Thymus (tissue), 11 donors: ENCODE measurements at regions not wholly inside any gene's neighbourhood (a gene's known extent, or its start where the extent isn't known, plus 50 kb on each side); places are given as distances from the start of the nearest gene placed in this dataset.
A peak's percentile ranks its signal among the peaks of the same experiment; 100 is the strongest.

Source experiments
- DNase-seq, 9 donors: peaks; one replicate each; pipeline ENCODE4 v3.0.0-alpha.2; 2013; ENCODE audit warnings: low spot score in 9 of 9, low read depth in 6 of 9, missing footprints in 1 of 9
- H3K27ac ChIP-seq, 2 donors: one replicate each; pipeline ENCODE4 v1.5.1; 2013; ENCODE audit warnings: control low read depth in 1 of 2, low read depth in 1 of 2, low read length in 1 of 2, mild to moderate bottlenecking in 1 of 2, moderate library complexity in 1 of 2
- H3K27me3 ChIP-seq, 2 donors: one replicate each; pipeline ENCODE4 v1.5.1; 2013; ENCODE audit warnings: low read length in 1 of 2; ENCODE audit not compliant: control insufficient read depth in 2 of 2, insufficient read depth in 1 of 2
- H3K36me3 ChIP-seq, 2 donors: one replicate each; pipeline ENCODE4 v1.5.1; 2013; ENCODE audit warnings: low read length in 1 of 2, mild to moderate bottlenecking in 1 of 2, moderate library complexity in 1 of 2; ENCODE audit not compliant: control insufficient read depth in 2 of 2, insufficient read depth in 2 of 2
- H3K4me1 ChIP-seq, 2 donors: one replicate each; pipeline ENCODE4 v1.5.1; 2013; ENCODE audit warnings: low read length in 2 of 2; ENCODE audit not compliant: control insufficient read depth in 2 of 2, insufficient read depth in 2 of 2
- H3K4me3 ChIP-seq, 2 donors: one replicate each; pipeline ENCODE4 v1.5.1; 2013; ENCODE audit warnings: low read length in 2 of 2, control low read depth in 1 of 2, mild to moderate bottlenecking in 1 of 2
- H3K9me3 ChIP-seq, 2 donors: one replicate each; pipeline ENCODE4 v1.5.1; 2013; ENCODE audit warnings: low read length in 1 of 2, mild to moderate bottlenecking in 1 of 2; ENCODE audit not compliant: control insufficient read depth in 2 of 2, insufficient read depth in 1 of 2
- WGBS: extraction: QIAGEN DNeasy Blood & Tissue Kit; methylation state at CpG from one replicate; pipeline ENCODE4 v1.1.7; 2013; 5-methylcytosine and 5-hydroxymethylcytosine counted together
- donor health status: healthy.

DNA sequence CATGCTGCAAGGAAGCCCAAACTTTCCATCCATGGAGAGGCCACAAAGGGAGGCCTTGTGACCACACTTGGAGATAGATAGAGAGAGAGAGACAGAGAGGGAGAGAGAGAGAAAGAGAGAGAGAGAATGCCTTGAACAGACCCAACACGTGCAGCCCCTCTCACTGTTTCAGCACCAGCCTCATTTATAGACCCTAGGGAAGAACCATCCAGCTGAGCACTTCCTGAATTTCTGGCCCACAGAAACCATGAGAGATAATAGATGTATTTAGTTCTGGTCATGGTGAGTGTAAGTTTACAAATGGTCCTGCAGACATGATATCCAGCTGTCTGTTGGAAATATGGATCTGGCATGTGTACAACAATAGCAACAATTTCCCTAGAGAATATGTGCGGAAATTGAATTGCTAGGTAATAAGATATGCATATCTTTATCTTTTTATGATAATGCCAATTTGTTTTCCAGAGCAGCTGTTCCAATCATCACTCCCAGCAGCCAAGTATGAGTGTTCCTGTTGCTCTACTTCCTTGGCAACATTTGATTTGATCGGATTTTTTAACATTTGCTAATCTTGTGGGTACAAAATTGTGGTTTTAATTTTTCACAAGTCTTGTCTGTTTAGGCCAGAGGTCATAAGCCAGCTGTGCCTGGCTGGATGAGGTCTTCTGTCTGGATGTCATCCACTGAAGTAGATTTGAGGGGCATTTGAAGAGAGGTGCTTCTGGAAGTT, 217.3 kb upstream of the IL12B start:
- 77% methylated on average over 3 of the region's 3 CpGs for WGBS
- Histone ChIP-seq H3K27ac (no peak overlapping the region), H3K4me3 (no peak overlapping the region), H3K36me3 (no peaks in the 10 kb centered on the region), H3K27me3 (no peaks in the 10 kb centered on the region), H3K4me1 (no peaks in the 10 kb centered on the region), H3K9me3 (no peaks in the 10 kb centered on the region)
- DNase-seq, result no peak

DNA sequence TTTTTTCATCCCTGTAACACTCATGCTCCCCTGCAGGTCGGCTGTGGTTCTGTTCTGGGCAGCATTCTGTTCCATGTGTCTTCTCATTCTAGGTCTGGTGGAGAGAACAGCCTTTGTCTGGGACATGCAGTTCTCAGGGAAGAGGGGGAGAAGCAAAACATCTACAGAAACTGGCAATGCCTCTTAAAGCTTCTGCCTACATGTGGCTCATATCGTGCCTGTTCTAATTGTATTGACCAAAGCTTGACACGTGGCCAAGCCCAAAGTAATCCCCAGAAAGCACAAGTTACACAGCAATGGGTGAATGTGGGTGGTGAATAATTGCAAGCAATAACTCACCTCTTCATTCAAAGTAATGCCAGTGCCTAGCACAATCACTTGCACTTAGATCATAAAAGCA, 218.2 kb upstream of the IL12B start:
- Histone ChIP-seq H3K4me3 (no peak overlapping the region), H3K27ac (no peak overlapping the region), H3K9me3 (no peaks in the 10 kb centered on the region), H3K36me3 (no peaks in the 10 kb centered on the region), H3K27me3 (no peaks in the 10 kb centered on the region), H3K4me1 (no peaks in the 10 kb centered on the region)
- WGBS, result 76% methylated on average over 3 of the region's 3 CpGs
- no peak for DNase-seq

DNA sequence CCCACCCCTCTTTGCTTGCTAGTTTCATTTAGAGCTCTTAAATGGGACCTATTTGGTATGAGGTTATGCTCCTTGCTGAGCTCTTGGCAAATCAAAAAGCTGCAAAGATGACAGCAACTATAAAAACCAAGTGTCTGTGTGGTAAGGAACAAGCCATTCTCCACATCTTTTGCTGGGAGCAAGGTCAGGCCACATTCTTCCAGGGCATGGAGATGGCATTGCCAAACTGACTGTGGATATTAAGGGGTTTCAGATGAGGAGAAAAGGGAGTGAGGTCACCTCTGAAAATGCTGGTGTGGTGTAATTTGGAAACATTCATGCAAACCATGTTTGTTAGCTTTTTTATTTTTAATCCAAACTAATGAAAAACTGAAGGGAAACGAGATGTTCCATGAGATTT, 218.8 kb upstream of the IL12B start:
- DNase-seq, result no peak
- H3K9me3 ChIP-seq, result no peaks in the 10 kb centered on the region
- no peak overlapping the region for H3K4me3 ChIP-seq
- no peaks in the 10 kb centered on the region for H3K4me1 ChIP-seq
- H3K27me3 ChIP-seq, result no peaks in the 10 kb centered on the region
- H3K27ac ChIP-seq, result no peak overlapping the region
- WGBS, result 83% methylated on average over 1 of the region's 1 CpG
- no peaks in the 10 kb centered on the region for H3K36me3 ChIP-seq

DNA sequence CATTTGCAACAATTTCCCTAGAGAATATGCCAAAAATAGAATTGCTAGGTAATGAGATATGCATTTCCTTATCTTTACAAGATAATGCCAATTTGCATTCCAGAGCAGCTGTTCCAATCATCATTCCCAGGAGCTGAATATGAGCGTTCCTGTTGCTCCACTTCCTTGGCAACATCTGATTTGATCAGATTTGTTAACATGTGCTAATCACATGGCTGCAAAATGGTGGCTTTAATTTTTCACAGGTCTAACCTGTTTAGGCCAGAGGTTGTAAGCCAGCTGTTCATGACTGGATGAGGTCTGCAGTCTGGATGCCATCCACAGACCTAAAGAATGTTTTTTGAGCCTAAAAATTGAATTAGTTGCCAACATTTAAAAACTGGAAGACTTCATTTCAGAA, 220.7 kb upstream of the IL12B start:
- Histone ChIP-seq H3K4me1 (no peaks in the 10 kb centered on the region), H3K9me3 (no peaks in the 10 kb centered on the region), H3K27ac (no peak overlapping the region), H3K36me3 (no peaks in the 10 kb centered on the region), H3K4me3 (no peak overlapping the region), H3K27me3 (no peaks in the 10 kb centered on the region)
- no peak for DNase-seq
- 100% methylated on average over 1 of the region's 1 CpG for WGBS

DNA sequence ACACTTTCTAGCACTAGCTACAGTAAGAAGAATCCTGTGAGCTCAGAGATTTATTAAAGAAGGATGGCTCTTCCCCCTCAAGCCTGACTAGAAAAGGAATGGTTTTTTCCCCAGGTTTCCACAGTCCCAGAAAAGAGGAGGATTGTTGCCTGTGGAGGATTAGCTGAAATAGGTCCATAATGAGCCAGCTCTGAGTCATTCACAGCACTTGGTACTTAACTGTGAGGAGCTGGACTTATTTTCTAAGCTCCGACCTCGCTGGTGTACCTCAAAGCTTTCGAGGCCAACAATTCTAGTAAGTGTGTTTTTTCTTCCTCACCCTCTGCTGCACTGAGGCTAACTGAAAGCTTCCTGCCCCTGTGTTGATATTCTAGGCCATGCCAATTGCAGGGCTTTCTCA, 222.5 kb upstream of the IL12B start:
- WGBS, result 98% methylated on average over 3 of the region's 3 CpGs
- DNase-seq, result no peak
- no peaks in the 10 kb centered on the region for H3K9me3 ChIP-seq
- no peak overlapping the region for H3K4me3 ChIP-seq
- no peak overlapping the region for H3K27ac ChIP-seq
- H3K36me3 ChIP-seq, result no peaks in the 10 kb centered on the region
- H3K27me3 ChIP-seq, result no peaks in the 10 kb centered on the region
- H3K4me1 ChIP-seq, result no peaks in the 10 kb centered on the region

DNA sequence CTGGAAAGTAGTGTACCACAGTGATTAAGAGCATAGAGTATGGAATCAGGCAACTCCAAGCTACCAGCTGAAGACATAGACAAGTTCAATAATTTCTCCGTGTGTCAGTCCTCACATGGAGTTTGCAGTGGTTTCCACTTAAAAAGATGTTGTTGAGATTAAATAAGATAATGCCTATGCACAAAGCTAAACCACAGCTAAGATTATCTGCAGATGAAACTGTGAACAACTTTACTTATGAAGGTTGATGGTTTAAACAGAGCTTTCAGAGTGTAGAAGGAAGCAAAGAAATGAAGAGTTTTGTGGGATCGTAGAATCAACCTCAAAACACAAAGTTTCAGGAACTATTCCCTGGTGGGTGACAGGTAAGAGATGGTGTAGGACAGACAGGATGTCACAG, 223.5 kb upstream of the IL12B start:
- no peaks in the 10 kb centered on the region for H3K36me3 ChIP-seq
- WGBS, result 60% methylated on average over 2 of the region's 2 CpGs
- H3K4me3 ChIP-seq, result no peak overlapping the region
- no peak overlapping the region for H3K27ac ChIP-seq
- H3K4me1 ChIP-seq, result no peaks in the 10 kb centered on the region
- DNase-seq, result peak in 1 of 9 donors; percentile 2
- no peaks in the 10 kb centered on the region for H3K9me3 ChIP-seq
- H3K27me3 ChIP-seq, result no peaks in the 10 kb centered on the region

DNA sequence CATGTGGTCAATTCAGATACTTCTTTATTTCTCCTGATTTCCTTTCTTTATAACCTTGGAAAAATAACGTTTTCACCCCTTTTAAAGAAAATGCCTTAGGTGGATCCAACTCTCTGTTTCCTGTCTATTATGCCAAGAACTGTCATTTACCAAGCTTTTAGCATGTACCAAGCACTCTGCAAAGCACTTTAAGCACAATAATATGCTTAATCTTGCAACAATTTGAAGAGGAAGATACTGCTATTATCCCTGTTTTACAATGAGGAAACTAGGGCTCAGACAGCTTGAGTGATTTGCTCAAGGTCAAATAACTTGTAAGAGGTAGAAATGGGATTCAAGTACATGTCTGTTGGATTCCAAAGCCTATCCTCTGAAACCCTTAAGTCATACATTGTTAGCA, 224.8 kb upstream of the IL12B start:
- Histone ChIP-seq H3K27me3 (no peaks in the 10 kb centered on the region), H3K4me1 (no peaks in the 10 kb centered on the region), H3K9me3 (no peaks in the 10 kb centered on the region), H3K27ac (no peak overlapping the region), H3K4me3 (no peak overlapping the region), H3K36me3 (no peaks in the 10 kb centered on the region)
- DNase-seq, result no peak
- WGBS, result 60% methylated on average over 1 of the region's 1 CpG

DNA sequence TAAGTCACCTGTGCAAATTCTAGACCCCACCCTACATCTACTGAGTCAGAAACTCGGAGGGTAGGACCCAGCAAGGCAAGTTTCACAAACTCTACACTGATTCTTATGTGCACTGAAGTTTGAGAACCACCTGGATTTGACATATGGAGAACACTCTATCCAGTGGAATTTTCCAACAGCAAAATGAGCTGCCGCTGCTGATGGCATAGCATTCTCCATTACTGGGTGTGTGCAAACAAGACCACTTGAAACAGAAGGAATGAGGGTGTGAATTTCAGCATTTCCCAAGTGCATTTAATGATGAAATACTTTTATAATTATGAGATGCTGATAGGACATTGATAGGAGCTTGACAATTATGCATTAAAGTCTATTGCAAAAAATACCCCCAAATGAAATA, 229.1 kb upstream of the IL12B start:
- Histone ChIP-seq H3K4me1 (no peaks in the 10 kb centered on the region), H3K36me3 (no peaks in the 10 kb centered on the region), H3K27ac (no peak overlapping the region), H3K4me3 (no peak overlapping the region), H3K9me3 (no peaks in the 10 kb centered on the region), H3K27me3 (no peaks in the 10 kb centered on the region)
- no peak for DNase-seq
- WGBS, result 94% methylated on average over 2 of the region's 2 CpGs

DNA sequence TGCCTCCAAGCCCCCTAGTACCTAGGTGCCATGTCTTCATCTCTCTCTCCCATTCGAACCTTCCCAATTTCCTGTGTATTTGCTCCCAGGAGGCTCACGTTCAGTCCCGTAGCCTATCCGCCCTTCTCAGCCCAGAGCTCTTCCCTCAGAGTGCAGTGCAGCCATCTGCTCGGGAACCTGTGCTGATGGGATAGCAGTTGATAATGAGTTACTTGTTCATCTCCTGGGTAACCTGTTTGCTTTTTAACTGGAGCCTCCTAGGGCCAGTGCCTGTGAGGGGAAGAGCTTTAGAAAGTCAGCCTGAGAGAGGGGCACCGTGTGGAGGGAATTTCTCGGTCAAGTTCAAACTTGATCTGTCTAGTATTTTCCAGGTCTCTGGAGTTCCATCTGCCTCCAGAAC, 229.8 kb upstream of the IL12B start:
- WGBS, result 95% methylated on average over 7 of the region's 7 CpGs
- H3K9me3 ChIP-seq, result no peaks in the 10 kb centered on the region

DNA sequence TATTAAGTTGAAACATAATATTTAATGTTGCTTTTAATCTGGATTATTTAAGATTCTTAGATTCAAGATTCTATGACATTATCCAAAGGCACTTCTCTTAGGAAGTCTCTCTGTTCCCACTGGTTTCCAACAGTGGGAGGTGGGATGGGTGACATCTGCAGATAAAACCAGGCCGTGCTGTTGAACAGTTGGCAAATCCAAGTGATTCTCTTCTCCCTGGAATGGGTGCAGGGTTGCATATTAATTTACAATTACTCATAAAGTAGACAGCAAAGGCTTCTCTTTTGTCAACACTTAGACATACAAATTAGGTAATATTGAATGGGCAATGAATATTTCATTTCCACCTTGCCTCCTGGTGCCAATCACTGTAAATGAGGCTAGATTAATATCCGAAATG, 233.7 kb upstream of the IL12B start:
- no peaks in the 10 kb centered on the region for H3K4me1 ChIP-seq
- H3K27me3 ChIP-seq, result no peaks in the 10 kb centered on the region
- H3K4me3 ChIP-seq, result no peak overlapping the region
- H3K9me3 ChIP-seq, result no peaks in the 10 kb centered on the region
- no peak for DNase-seq
- no peaks in the 10 kb centered on the region for H3K36me3 ChIP-seq
- 95% methylated on average over 2 of the region's 2 CpGs for WGBS
- no peak overlapping the region for H3K27ac ChIP-seq

More for the DNA sequence above, 229.8 kb upstream of the IL12B start:
- no peak for DNase-seq
- no peaks in the 10 kb centered on the region for H3K27me3 ChIP-seq
- H3K36me3 ChIP-seq, result no peaks in the 10 kb centered on the region
- no peaks in the 10 kb centered on the region for H3K4me1 ChIP-seq
- H3K4me3 ChIP-seq, result no peak overlapping the region
- H3K27ac ChIP-seq, result no peak overlapping the region
